HCT116 (cell line): ENCODE measurements at regions not wholly inside any gene's neighbourhood (a gene's known extent, or its start where the extent isn't known, plus 50 kb on each side); places are given as distances from the start of the nearest gene placed in this dataset.

Experiments
- CTCF ChIP-seq, 3 experiments: fragments of 200-600 bp in 1 of 3; sonication (generic) in 1 of 3; IDR thresholded peaks in 2 of 3; conservative IDR thresholded peaks in 1 of 3; 2 replicates each; pipeline ENCODE4 v1.5.1; 2012 to 2017; ENCODE audit warnings: low read depth in 2 of 3, low read length in 2 of 3, antibody characterized with exemption in 1 of 3, borderline replicate concordance in 1 of 3, control low read depth in 1 of 3, mild to moderate bottlenecking in 1 of 3, mixed read lengths in 1 of 3, mixed run types in 1 of 3, moderate library complexity in 1 of 3; ENCODE audit not compliant: insufficient read depth in 1 of 3
- JUND ChIP-seq: IDR thresholded peaks from 2 replicates; pipeline ENCODE4 v1.6.1; 2012
- POLR2A ChIP-seq: IDR thresholded peaks from 2 replicates; pipeline ENCODE4 v1.7.0; 2011; ENCODE audit warnings: borderline replicate concordance; ENCODE audit not compliant: insufficient read depth, insufficient read length; ENCODE audit errors: extremely low read depth
- RAD21 ChIP-seq: IDR thresholded peaks from 2 replicates; pipeline ENCODE4 v1.6.1; 2012; ENCODE audit warnings: low read depth, mild to moderate bottlenecking
- REST ChIP-seq: IDR thresholded peaks from 2 replicates; pipeline ENCODE4 v1.6.1; 2012; ENCODE audit warnings: low read depth
- SIN3A ChIP-seq: IDR thresholded peaks from 2 replicates; pipeline ENCODE4 v1.6.1; 2012; ENCODE audit warnings: low read depth
- ZBTB33 ChIP-seq: IDR thresholded peaks from 2 replicates; pipeline ENCODE4 v1.6.1; 2011; ENCODE audit warnings: mild to moderate bottlenecking, low read length, moderate library complexity; ENCODE audit not compliant: insufficient replicate concordance; ENCODE audit errors: extremely low read depth
- ZNF274 ChIP-seq: fragments of 200-500 bp; sonication (Bioruptor generic); IDR thresholded peaks from 2 replicates; pipeline ENCODE4 v1.6.1; 2014; ENCODE audit warnings: mild to moderate bottlenecking, low read depth, low read length, inconsistent platforms

- TF ChIP-seq CTCF (IDR thresholded peaks at IDR 0.05 in 2 of 3, conservative IDR thresholded peaks at IDR 0.05 in 1 of 3; ENCODE audit: borderline replicate concordance in 1 of 3, insufficient read depth in 1 of 3, low read depth in 2 of 3, low read length in 2 of 3) (no peak), REST (no peak), RAD21 (no peak), SIN3A (no peak), POLR2A (no peak), ZBTB33 (no peak), JUND (no peak), ZNF274 (no peak)
Observed at GRCh38 chr10:20634839-20635238, 262.3 kb downstream of the NEBL start.
